ENCODE measurements at regions not wholly inside any gene's neighbourhood (a gene's known extent, or its start where the extent isn't known, plus 50 kb on each side); places are given as distances from the start of the nearest gene placed in this dataset.

- DNase-seq (ENCODE audit: low read depth), result no peak
Observed at GRCh38 chr22:48198489-48199459, 1436.3 kb downstream of the TBC1D22A start.

GRCh38 chr22:48197189-48197690, 1434.8 kb downstream of the TBC1D22A start:
- no peak for DNase-seq (ENCODE audit: low read depth)

DNA sequence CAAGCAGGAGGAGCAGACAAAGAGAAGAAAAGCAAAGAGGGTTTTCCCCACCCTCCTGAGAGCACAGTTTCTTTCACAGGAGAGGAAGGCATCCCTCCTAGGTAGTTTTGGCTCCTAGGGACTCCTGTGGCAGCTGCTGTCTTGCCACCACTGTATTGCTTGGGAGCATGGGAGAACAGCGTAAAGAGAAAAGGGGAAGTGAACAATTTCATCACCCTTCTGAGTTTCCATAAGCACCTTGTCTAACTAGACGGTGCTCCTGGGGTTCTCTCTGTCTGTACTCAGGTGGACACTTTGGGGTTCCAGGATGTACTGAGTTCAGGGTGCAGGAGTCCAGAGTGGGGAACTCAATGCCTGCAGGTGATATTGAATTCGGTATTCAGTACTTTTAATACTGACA, 1430.5 kb downstream of the TBC1D22A start:
- DNase-seq (ENCODE audit: low read depth), result no peak

- no peak for DNase-seq (ENCODE audit: low read depth)
Observed at GRCh38 chr22:48192071-48192470, 1429.6 kb downstream of the TBC1D22A start.

DNA sequence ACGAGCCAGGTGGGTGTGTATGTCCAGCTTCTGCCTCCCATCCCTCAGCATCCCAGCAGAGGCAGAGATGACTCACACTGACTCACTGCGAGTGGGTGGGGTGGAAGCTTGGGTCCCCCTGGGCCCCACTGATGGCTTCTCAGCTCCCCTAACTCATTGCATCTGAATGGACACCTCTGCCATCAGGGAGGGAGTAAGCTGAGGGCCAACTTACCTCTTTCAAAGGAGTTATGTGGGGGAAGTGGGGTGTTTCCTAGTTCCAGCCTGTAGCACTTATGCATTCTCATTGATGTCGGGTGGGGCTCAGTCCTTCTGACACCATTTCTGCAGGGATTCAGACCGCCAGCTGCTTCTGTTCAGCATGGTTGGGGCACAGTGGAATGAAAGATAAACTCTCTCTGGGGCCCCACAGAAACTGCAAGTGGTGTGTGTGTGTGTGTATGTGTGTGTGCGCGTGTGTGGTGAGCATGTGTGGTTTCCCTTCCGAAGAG, 1425.8 kb downstream of the TBC1D22A start:
- DNase-seq (ENCODE audit: low read depth), result no peak

- DNase-seq (ENCODE audit: low read depth), result no peak
Observed at GRCh38 chr22:48187356-48187755, 1424.9 kb downstream of the TBC1D22A start.

GRCh38 chr22:48186146-48186790, 1423.8 kb downstream of the TBC1D22A start:
- DNase-seq (ENCODE audit: low read depth), result no peak

- no peak for DNase-seq (ENCODE audit: low read depth)
Observed at GRCh38 chr22:48185071-48186055, 1422.9 kb downstream of the TBC1D22A start.

- DNase-seq (ENCODE audit: low read depth), result no peak
Observed at GRCh38 chr22:48182846-48183805, 1420.7 kb downstream of the TBC1D22A start.

- DNase-seq (ENCODE audit: low read depth), result no peak
Observed at GRCh38 chr22:48182031-48182430, 1419.6 kb downstream of the TBC1D22A start.

DNA sequence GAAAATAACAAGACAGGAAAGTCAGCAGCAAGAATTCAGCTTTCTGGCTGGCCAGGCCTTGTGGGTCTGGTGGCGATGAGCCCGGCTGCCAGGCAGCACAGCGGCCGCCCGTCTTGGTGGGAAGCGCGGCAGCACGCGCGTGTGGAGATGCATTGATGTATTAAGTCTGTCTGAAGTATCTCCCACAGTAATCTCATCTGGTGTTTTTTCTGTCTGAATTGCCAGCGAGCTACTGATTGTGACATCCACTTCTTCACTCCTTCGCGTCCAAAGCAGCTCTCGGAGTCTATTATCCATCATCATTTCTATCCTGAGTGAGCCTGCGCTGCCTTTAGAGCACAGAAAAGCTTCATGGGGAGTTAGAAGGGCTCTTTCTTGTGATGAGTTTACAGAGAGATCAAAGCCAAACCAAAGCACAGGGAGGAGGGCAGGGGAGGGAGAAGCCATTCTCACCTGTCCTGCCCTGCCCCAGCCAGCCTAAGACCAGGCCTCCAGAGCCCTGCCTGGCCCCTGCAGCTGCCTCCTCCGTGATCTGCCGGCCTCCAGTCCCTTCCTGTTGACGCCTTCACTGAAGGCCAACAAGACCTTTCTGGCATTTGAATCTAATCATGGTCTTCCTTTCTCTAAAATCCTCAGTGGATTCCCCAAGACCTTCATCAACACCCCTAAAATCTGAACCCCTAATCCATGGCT, 1419.0 kb downstream of the TBC1D22A start:
- no peak for DNase-seq (ENCODE audit: low read depth)

GRCh38 chr22:48180631-48181030, 1418.2 kb downstream of the TBC1D22A start:
- DNase-seq (ENCODE audit: low read depth), result no peak

DNA sequence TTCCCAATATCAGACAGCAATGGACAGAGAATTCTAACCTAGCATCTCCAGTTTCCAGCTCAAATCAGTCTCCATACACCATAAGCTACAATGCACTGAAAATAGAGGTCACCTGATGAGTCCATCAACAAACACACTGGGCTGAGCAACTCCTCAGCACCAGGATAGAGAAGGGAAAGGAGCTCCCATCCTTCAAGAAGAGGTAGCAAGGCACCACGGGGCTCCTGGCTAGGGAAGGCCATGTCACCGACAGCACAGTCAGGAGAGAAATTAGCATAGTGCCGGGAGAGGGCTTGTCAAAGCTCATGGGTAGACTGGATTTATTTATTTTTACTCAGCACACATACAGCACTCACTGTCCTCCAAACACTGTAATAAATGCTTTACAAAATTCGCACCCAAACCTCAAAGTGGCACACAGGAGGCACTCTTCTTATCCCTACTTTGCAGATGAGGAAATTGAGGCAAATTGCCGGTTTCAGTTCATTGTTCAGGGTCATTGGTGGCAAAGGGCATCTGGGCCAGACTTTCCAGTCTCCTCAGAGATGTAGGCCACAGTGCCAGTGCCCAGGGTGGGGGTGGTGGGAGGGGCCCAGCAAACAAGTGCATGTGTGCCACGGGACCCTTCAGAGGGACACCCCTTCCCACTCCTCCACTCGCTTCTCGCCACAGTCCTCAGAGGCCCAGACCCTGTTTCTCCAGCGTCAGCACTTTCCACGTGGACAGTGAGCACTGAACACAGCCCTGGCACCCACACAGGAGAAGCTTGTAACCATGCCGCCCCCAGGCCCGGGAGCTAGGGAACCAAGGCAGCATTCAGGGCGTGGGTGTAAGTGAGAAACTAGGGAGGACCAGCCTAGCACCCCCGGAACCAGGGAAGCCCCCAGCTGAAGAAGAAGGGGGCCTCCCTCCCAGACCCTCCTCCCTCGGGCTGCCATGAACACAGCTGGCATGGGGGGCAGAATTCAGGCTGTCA, 1417.4 kb downstream of the TBC1D22A start:
- DNase-seq (ENCODE audit: low read depth), result no peak

DNA sequence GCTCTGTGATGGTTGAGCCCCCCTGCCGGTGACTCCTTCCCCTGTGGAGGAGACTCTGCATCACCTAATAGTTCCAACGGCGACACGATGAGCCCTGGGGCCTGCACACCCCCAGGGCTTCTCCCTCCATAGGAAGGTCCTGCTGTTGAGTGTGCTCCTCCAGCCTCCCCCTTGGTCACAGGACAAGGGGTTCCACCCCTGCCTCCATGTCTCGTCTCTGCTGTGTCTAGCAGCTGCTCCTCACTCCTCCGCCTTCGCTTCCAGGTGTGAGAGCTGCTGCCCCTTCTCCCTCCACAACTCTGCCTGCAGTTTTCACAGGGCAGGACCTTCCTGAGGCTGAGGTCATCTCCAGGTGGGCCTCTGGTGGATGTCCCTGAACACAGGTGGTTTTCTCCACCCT, 1416.1 kb downstream of the TBC1D22A start:
- no peak for DNase-seq (ENCODE audit: low read depth)

DNA sequence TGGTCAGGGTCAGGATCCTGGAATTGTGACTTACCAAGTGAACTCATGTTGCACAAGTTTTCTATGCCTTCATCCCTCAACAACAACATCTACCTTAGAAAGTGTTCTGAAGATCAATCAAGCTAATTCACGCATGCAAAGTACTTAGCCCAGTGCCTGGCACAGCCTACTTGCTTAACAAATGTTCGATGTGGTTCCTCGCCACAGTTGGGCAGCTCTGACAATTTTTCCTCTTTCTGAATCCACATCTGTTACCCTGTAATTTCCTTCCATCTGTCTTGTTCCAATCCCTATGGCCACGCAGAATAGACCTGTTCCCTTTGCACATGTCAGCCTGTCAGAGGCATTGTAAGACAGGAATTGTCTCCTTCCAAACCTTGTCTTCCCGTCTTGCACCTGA, 1415.2 kb downstream of the TBC1D22A start:
- no peak for DNase-seq (ENCODE audit: low read depth)

GRCh38 chr22:48175721-48176120, 1413.3 kb downstream of the TBC1D22A start:
- no peak for DNase-seq (ENCODE audit: low read depth)

- DNase-seq (ENCODE audit: low read depth), result no peak
Observed at GRCh38 chr22:48173773-48174160, 1411.3 kb downstream of the TBC1D22A start.

DNA sequence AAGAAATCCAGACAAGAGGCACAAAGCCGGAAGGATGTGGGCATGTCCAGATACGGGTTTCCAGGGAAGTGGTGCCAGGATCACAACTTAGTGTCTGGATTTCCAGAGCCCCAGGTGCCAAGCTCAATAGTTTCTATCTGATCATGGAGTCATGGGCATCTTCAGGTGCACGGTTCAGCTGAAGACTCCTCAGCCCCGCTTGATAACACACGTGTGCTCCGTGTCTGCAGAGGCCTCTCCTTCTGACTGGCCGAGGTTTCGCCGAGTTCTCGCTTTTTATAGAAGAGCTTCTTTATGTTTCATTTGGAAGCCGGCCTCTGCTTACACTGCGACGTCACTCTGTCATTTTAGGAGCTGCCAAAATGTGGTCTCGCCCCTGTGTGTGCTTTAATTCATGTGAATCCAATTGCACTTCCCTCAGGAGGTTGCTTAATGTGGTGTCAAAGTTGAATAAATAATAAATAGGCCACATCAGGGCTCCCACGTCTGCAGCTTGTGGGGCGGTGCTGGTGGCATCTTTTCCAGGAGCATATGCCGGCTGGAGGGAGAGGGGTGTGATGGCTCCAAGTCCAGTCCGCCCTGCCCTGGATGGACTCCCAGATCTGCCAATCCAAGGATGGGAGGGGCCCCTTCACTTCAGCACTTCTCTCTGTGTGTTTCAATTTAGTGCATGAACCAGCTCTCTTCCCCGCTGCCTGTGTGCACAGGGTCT, 1410.8 kb downstream of the TBC1D22A start:
- no peak for DNase-seq (ENCODE audit: low read depth)

Measured in stimulated activated CD8-positive, alpha-beta memory T cell treated with anti-CD3 and anti-CD28 coated beads, Interleukin-12 subunit alpha, Interleukin-12 subunit beta, amount 100 ng/mL, for 4 hours (primary cell).